Neural progenitor cell (in vitro differentiated cells): ENCODE measurements at regions not wholly inside any gene's neighbourhood (a gene's known extent, or its start where the extent isn't known, plus 50 kb on each side); places are given as distances from the start of the nearest gene placed in this dataset.

ENCODE experiments used
- DNase-seq: peaks from one replicate; pipeline ENCODE4 v3.0.0-alpha.2; 2016; ENCODE audit warnings: low spot score
- H2AFZ ChIP-seq: fragments of 200-600 bp; sonication (generic); replicated peaks from 2 replicates; pipeline ENCODE4 v1.6.1; 2016; ENCODE audit warnings: antibody characterized with exemption
- H3F3A ChIP-seq: fragments of 200-600 bp; sonication (generic); 2 replicates; pipeline ENCODE4 v1.6.1; 2016; ENCODE audit warnings: antibody characterized with exemption, low read depth
- H3K27ac ChIP-seq: fragments of 200-600 bp; sonication (generic); 2 replicates; pipeline ENCODE4 v1.5.1; 2016; ENCODE audit warnings: mild to moderate bottlenecking
- H3K27me3 ChIP-seq: fragments of 200-600 bp; sonication (generic); 2 replicates; pipeline ENCODE4 v1.6.1; 2016; ENCODE audit warnings: mild to moderate bottlenecking, moderate library complexity
- H3K36me3 ChIP-seq: fragments of 200-600 bp; sonication (generic); 2 replicates; pipeline ENCODE4 v1.5.1; 2016
- H3K4me1 ChIP-seq: fragments of 200-600 bp; sonication (generic); 2 replicates; pipeline ENCODE4 v1.6.1; 2016; ENCODE audit warnings: mixed run types
- H3K4me2 ChIP-seq: fragments of 200-600 bp; sonication (generic); 2 replicates; pipeline ENCODE4 v1.6.1; 2016
- H3K4me3 ChIP-seq: fragments of 200-600 bp; sonication (generic); 2 replicates; pipeline ENCODE4 v1.5.1; 2016
- H3K79me2 ChIP-seq: fragments of 200-600 bp; sonication (generic); 2 replicates; pipeline ENCODE4 v1.6.1; 2016; ENCODE audit warnings: low read depth
- H3K9ac ChIP-seq: fragments of 200-600 bp; sonication (generic); 2 replicates; pipeline ENCODE4 v1.6.1; 2016
- H3K9me3 ChIP-seq: fragments of 200-600 bp; sonication (generic); 2 replicates; pipeline ENCODE4 v1.5.1; 2016; ENCODE audit warnings: low read depth
- H4K20me1 ChIP-seq: fragments of 200-600 bp; sonication (generic); 2 replicates; pipeline ENCODE4 v1.6.1; 2016; ENCODE audit warnings: low read depth
- H3K27ac Mint-ChIP-seq: 3 replicates; pipeline ENCODE4 v1.8.0; 2021; ENCODE audit warnings: mixed read lengths
- H3K27me3 Mint-ChIP-seq: 2 replicates; pipeline ENCODE4 v1.8.0; 2022; ENCODE audit warnings: low read depth, mild to moderate bottlenecking, inconsistent platforms, moderate library complexity, mixed read lengths; ENCODE audit not compliant: insufficient read depth
- H3K36me3 Mint-ChIP-seq: 3 replicates; pipeline ENCODE4 v1.8.0; 2021; ENCODE audit warnings: mixed read lengths
- H3K4me1 Mint-ChIP-seq: 3 replicates; pipeline ENCODE4 v1.8.0; 2021; ENCODE audit warnings: mixed read lengths
- H3K4me3 Mint-ChIP-seq: 3 replicates; pipeline ENCODE4 v1.8.0; 2021; ENCODE audit warnings: mild to moderate bottlenecking, moderate library complexity, mixed read lengths
- H3K9me3 Mint-ChIP-seq: 3 replicates; pipeline ENCODE4 v1.8.0; 2020; ENCODE audit warnings: mixed read lengths
- EZH2 ChIP-seq: fragments of 200-600 bp; sonication (generic); IDR thresholded peaks from 2 replicates; pipeline ENCODE4 v1.6.1; 2017; ENCODE audit warnings: antibody characterized with exemption, mild to moderate bottlenecking, moderate library complexity
- EZH2phosphoT487 ChIP-seq: fragments of 200-600 bp; sonication (generic); IDR thresholded peaks from 2 replicates; pipeline ENCODE4 v1.6.1; 2017; ENCODE audit warnings: antibody characterized with exemption
- TF ChIP-seq, protein P1 (sequence below): fragments of 200-600 bp; sonication (generic); IDR thresholded peaks from 2 replicates; pipeline ENCODE4 v1.5.1; 2017; ENCODE audit warnings: antibody characterized with exemption, mild to moderate bottlenecking

DNA sequence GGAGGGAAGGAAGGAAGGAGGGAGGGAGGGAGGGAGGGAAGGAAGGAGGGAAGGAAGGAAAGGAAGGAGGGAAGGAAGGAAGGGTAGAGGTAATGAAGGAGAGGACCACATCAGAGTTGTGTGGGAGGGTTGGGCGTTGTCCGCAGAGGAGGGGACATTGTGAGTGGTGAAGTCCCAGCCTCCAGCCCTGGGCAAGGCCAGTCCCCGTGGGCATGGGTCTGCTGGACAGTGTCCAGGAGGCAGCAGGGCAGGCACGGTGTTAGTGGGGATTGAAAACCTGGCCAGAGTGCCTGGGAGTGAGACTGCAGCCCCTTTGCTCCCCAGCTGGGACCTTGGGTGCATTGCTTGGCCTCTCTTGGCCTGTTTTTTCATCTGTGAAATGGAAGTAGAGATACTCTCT is 1462.3 kb downstream of the BRD1 start:
- H3K4me3 Mint-ChIP-seq = no peak overlapping the region
- Histone ChIP-seq H3K36me3 (no peaks in the 10 kb centered on the region), H3K27ac (no peak overlapping the region), H3F3A (peaks cover 12% of the 10 kb centered on the region), H3K79me2 (no peaks in the 10 kb centered on the region), H4K20me1 (no peaks in the 10 kb centered on the region), H2AFZ (no peak overlapping the region), H3K9ac (no peak overlapping the region), H3K4me1 (peaks cover 10% of the 10 kb centered on the region), H3K4me2 (no peak overlapping the region), H3K27me3 (peaks cover 10% of the 10 kb centered on the region), H3K9me3 (no peaks in the 10 kb centered on the region), H3K4me3 (no peak overlapping the region)
- peaks cover 8% of the 10 kb centered on the region for H3K27me3 Mint-ChIP-seq
- H3K9me3 Mint-ChIP-seq = peaks cover 2% of the 10 kb centered on the region
- no peak overlapping the region for H3K27ac Mint-ChIP-seq
- TF ChIP-seq EZH2 = no peak
- TF ChIP-seq, protein P1, sequence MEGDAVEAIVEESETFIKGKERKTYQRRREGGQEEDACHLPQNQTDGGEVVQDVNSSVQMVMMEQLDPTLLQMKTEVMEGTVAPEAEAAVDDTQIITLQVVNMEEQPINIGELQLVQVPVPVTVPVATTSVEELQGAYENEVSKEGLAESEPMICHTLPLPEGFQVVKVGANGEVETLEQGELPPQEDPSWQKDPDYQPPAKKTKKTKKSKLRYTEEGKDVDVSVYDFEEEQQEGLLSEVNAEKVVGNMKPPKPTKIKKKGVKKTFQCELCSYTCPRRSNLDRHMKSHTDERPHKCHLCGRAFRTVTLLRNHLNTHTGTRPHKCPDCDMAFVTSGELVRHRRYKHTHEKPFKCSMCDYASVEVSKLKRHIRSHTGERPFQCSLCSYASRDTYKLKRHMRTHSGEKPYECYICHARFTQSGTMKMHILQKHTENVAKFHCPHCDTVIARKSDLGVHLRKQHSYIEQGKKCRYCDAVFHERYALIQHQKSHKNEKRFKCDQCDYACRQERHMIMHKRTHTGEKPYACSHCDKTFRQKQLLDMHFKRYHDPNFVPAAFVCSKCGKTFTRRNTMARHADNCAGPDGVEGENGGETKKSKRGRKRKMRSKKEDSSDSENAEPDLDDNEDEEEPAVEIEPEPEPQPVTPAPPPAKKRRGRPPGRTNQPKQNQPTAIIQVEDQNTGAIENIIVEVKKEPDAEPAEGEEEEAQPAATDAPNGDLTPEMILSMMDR = no peak
- TF ChIP-seq EZH2phosphoT487 = no peak
- no peaks in the 10 kb centered on the region for H3K36me3 Mint-ChIP-seq
- H3K4me1 Mint-ChIP-seq = peaks cover 10% of the 10 kb centered on the region
- no peak for DNase-seq

- no peak for TF ChIP-seq EZH2phosphoT487
- TF ChIP-seq, protein P1 = no peak
- TF ChIP-seq EZH2 = no peak
- no peak overlapping the region for H3K4me2 ChIP-seq
- Mint-ChIP-seq H3K4me3 (no peak overlapping the region), H3K27ac (no peak overlapping the region), H3K36me3 (no peaks in the 10 kb centered on the region), H3K4me1 (no peaks in the 10 kb centered on the region), H3K9me3 (peaks cover 2% of the 10 kb centered on the region), H3K27me3 (peaks cover 3% of the 10 kb centered on the region)
- H3K4me1 ChIP-seq = no peaks in the 10 kb centered on the region
- no peaks in the 10 kb centered on the region for H3F3A ChIP-seq
- H3K27me3 ChIP-seq = no peaks in the 10 kb centered on the region
- no peaks in the 10 kb centered on the region for H3K79me2 ChIP-seq
- H3K36me3 ChIP-seq = no peaks in the 10 kb centered on the region
- H3K4me3 ChIP-seq = no peak overlapping the region
- H2AFZ ChIP-seq = no peak overlapping the region
- no peak overlapping the region for H3K9ac ChIP-seq
- no peak for DNase-seq
- no peaks in the 10 kb centered on the region for H4K20me1 ChIP-seq
- no peaks in the 10 kb centered on the region for H3K9me3 ChIP-seq
- H3K27ac ChIP-seq = no peak overlapping the region
These were observed 1464.8 kb downstream of the BRD1 start for GRCh38 chr22:48362721-48363404.

DNA sequence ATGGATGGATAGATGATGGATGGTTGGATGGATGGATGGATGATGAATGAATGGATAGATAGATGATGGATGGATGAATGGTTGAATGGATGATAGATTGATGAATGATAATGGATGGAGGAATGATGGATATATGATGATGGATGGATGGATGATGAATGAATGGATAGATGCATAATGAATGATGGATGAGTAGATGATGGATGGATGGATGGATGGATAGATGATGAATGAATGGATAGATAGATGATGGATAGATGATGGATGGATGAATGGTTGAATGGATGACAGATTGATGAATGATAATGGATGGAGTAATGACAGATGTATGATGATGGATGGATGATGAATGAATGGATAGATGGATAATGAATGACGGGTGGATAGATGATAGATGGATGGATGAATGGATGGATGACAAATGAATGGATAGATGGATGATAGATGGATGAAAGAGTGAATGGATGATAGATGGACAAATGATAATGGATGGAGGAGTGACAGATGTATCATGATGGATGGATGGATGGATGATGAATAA is 1466.5 kb downstream of the BRD1 start:
- Histone ChIP-seq H3K36me3 (no peaks in the 10 kb centered on the region), H3K27ac (no peak overlapping the region), H3K27me3 (no peaks in the 10 kb centered on the region), H3K4me1 (peaks cover 13% of the 10 kb centered on the region), H3K4me2 (no peak overlapping the region), H3K79me2 (no peaks in the 10 kb centered on the region), H3F3A (no peaks in the 10 kb centered on the region), H3K4me3 (no peak overlapping the region), H3K9ac (no peak overlapping the region), H3K9me3 (no peaks in the 10 kb centered on the region), H4K20me1 (no peaks in the 10 kb centered on the region), H2AFZ (no peak overlapping the region)
- no peak for TF ChIP-seq EZH2phosphoT487
- no peak for TF ChIP-seq EZH2
- TF ChIP-seq, protein P1 = no peak
- H3K36me3 Mint-ChIP-seq = no peaks in the 10 kb centered on the region
- peaks cover 7% of the 10 kb centered on the region for H3K9me3 Mint-ChIP-seq
- no peak overlapping the region for H3K4me3 Mint-ChIP-seq
- peaks cover 11% of the 10 kb centered on the region for H3K4me1 Mint-ChIP-seq
- H3K27ac Mint-ChIP-seq = no peak overlapping the region
- no peak for DNase-seq
- H3K27me3 Mint-ChIP-seq = no peaks in the 10 kb centered on the region
